Esophagus muscularis mucosa (tissue), 4 donors: ENCODE measurements at regions not wholly inside any gene's neighbourhood (a gene's known extent, or its start where the extent isn't known, plus 50 kb on each side); places are given as distances from the start of the nearest gene placed in this dataset.

Experiments used
- DNase-seq: peaks from one replicate; pipeline ENCODE4 v3.0.0-alpha.2; 2017; ENCODE audit errors: extremely low spot score
- H3K27ac ChIP-seq, 4 donors: fragments of 200-600 bp; sonication (generic); replicated peaks in 1 of 4; 1 replicate in 3 of 4; 2 replicates in 1 of 4; pipeline ENCODE4 v1.5.1; 2016 to 2019; ENCODE audit warnings: mild to moderate bottlenecking in 1 of 4
- H3K27me3 ChIP-seq, 4 donors: fragments of 200-600 bp; sonication (generic); one replicate each; pipeline versions ENCODE4 v1.5.1 to v1.6.0; 2016 to 2019
- H3K36me3 ChIP-seq, 4 donors: fragments of 200-600 bp; sonication (generic); one replicate each; pipeline ENCODE4 v1.5.1; 2016 to 2019
- H3K4me1 ChIP-seq, 4 donors: fragments of 200-600 bp; sonication (generic); one replicate each; pipeline ENCODE4 v1.5.1; 2016 to 2019
- H3K4me3 ChIP-seq, 4 donors: fragments of 200-600 bp; sonication (generic); 1 replicate in 2 of 4; 2 replicates in 2 of 4; pipeline ENCODE4 v1.5.1; 2016 to 2019; ENCODE audit warnings: mild to moderate bottlenecking in 4 of 4, moderate library complexity in 1 of 4
- H3K9me3 ChIP-seq, 4 donors: fragments of 200-600 bp; sonication (generic); 1 replicate in 3 of 4; 2 replicates in 1 of 4; pipeline ENCODE4 v1.5.1; 2016 to 2019
- EP300 ChIP-seq: sonication (generic); formaldehyde crosslinking; IDR thresholded peaks from one replicate; pipeline ENCODE4 v1.6.1; 2017; ENCODE audit warnings: antibody characterized with exemption
- POLR2A ChIP-seq: fragments of 450-650 bp; IDR thresholded peaks from one replicate; pipeline ENCODE4 v1.6.1; 2017; ENCODE audit warnings: antibody characterized with exemption, moderate library complexity, mild to moderate bottlenecking, low read depth
- POLR2AphosphoS5 ChIP-seq, 2 donors: sonication (generic); formaldehyde crosslinking; IDR thresholded peaks; one replicate each; pipeline ENCODE4 v1.6.1; 2017; ENCODE audit warnings: antibody characterized with exemption in 2 of 2
- WGBS: methylation state at CpG from one replicate; pipeline ENCODE4 v1.1.5; 2018; 5-methylcytosine and 5-hydroxymethylcytosine counted together
- intact Hi-C: fragments of 100-400 bp; cut with DNase I; formaldehyde crosslinking; loops from one replicate; pipeline ENCODE4 v1.15.1; 2023
- TF ChIP-seq, protein P1 (sequence below), 3 experiments: fragments of 200-600 bp in 2 of 3; fragments of 450-650 bp in 1 of 3; sonication (generic) in 2 of 3; IDR thresholded peaks; one replicate each; pipeline ENCODE4 v1.5.1; 2017 to 2019; ENCODE audit warnings: antibody characterized with exemption in 3 of 3, mild to moderate bottlenecking in 2 of 3, moderate library complexity in 1 of 3

DNA sequence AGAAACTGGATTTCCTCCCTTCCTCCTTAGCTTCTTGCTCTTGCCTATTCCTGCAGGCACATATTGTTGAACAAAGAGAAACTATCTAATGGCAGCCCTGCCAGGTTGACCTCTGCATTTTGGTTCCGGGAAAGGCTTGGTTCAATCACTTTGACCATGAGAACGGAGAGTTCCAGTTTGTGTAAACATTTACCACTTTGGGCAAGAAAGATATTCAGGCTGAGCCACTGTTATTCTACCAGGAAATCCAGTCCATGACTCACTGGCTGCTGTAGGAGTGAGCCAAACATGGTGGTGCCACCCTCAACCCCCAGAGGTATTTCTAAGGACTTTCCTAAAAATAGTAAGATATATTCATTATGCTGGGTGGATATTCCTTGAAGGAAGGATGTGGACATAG is 242.2 kb upstream of the OR4E1 start:
- Histone ChIP-seq H3K4me1 (no peaks in the 10 kb centered on the region), H3K27ac (no peak overlapping the region), H3K27me3 (no peaks in the 10 kb centered on the region), H3K36me3 (no peaks in the 10 kb centered on the region), H3K4me3 (no peak overlapping the region), H3K9me3 (no peaks in the 10 kb centered on the region)
- intact Hi-C loops: no loop called here
- DNase-seq: no peak
- TF ChIP-seq POLR2A (no peak), POLR2AphosphoS5 (IDR thresholded peaks at IDR 0.05) (no peak), EP300 (no peak)
- TF ChIP-seq, protein P1, sequence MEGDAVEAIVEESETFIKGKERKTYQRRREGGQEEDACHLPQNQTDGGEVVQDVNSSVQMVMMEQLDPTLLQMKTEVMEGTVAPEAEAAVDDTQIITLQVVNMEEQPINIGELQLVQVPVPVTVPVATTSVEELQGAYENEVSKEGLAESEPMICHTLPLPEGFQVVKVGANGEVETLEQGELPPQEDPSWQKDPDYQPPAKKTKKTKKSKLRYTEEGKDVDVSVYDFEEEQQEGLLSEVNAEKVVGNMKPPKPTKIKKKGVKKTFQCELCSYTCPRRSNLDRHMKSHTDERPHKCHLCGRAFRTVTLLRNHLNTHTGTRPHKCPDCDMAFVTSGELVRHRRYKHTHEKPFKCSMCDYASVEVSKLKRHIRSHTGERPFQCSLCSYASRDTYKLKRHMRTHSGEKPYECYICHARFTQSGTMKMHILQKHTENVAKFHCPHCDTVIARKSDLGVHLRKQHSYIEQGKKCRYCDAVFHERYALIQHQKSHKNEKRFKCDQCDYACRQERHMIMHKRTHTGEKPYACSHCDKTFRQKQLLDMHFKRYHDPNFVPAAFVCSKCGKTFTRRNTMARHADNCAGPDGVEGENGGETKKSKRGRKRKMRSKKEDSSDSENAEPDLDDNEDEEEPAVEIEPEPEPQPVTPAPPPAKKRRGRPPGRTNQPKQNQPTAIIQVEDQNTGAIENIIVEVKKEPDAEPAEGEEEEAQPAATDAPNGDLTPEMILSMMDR (IDR thresholded peaks at IDR 0.05): no peak
- WGBS: 48% methylated on average over 2 of the region's 2 CpGs

DNA sequence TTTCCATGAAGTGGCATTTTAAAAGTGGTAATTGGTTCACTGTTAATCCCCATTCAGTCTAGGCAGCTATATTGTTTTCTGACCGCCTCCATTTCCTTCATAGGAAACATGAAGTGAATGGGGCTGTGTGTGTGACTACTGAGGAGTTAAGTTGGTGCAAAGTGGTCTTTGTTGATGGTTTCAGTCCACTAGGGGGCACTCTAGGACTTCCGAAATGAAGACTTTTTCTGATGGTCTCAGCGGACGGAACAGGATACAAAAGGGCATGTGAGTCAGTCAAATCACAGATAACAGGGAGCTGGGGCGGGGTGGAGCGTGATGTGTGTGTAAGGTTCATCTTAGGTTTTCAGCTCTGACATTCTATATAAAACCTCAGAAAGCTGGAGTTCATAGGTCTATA is 240.1 kb upstream of the OR4E1 start:
- DNase-seq: no peak
- H3K4me1 ChIP-seq: no peaks in the 10 kb centered on the region
- no peaks in the 10 kb centered on the region for H3K9me3 ChIP-seq
- H3K27me3 ChIP-seq: no peaks in the 10 kb centered on the region
- TF ChIP-seq POLR2AphosphoS5 (IDR thresholded peaks at IDR 0.05) (no peak), EP300 (no peak)
- TF ChIP-seq, protein P1 (IDR thresholded peaks at IDR 0.05): peak; percentile 13 to 38 (median 26)
- no peak overlapping the region for H3K27ac ChIP-seq
- H3K4me3 ChIP-seq: no peak overlapping the region
- intact Hi-C loops: no loop called here
- no peaks in the 10 kb centered on the region for H3K36me3 ChIP-seq
- 14% methylated on average over 6 of the region's 6 CpGs for WGBS

DNA sequence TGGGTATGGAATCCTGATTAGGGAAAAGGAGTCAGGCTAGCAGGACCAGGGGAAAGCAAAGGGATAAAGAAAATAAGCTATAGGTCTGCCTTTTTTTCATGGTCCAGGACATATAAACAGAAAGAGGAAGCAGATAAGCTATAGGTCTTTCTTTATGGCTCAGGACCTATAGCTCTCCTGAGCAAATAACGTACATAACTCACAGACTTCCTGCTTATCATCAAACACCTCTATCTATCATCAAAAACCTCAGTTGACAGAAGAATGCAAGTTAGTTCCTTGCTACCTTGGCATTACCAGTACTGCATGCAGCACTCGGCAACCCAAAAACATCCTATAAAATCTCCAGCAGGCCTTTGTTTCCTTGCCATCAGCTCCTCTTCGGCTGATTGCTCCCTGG is 238.7 kb upstream of the OR4E1 start:
- no peak for DNase-seq
- Histone ChIP-seq H3K36me3 (no peaks in the 10 kb centered on the region), H3K4me1 (no peaks in the 10 kb centered on the region), H3K4me3 (no peak overlapping the region), H3K27ac (no peak overlapping the region), H3K9me3 (no peaks in the 10 kb centered on the region), H3K27me3 (no peaks in the 10 kb centered on the region)
- WGBS: 78% methylated on average over 3 of the region's 3 CpGs
- intact Hi-C loops: no loop called here
- TF ChIP-seq POLR2A (no peak), POLR2AphosphoS5 (IDR thresholded peaks at IDR 0.05) (no peak), EP300 (no peak)
- TF ChIP-seq, protein P1 (IDR thresholded peaks at IDR 0.05): no peak

DNA sequence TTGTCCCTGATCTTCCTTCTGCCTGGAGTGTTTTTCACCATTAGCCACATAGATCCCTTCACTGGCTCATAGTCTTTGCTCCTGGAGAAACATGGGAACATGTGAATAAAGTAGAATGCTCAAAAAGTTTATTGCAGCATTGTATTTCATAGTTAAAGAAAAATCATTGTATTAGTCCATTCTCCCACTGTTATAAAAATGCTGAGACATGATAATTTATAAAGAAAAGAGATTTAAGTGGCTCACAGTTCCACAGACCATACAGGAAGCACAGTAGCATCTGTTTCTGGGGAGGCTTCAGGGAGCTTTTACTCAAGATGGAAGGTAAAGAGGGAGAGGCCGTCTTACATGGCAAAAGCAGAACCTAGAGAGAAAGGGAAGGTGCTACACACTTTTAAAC is 238.3 kb upstream of the OR4E1 start:
- H3K27ac ChIP-seq: no peak overlapping the region
- DNase-seq: no peak
- H3K4me3 ChIP-seq: no peak overlapping the region
- WGBS: 75% methylated on average over 1 of the region's 1 CpG
- no peaks in the 10 kb centered on the region for H3K9me3 ChIP-seq
- TF ChIP-seq EP300: no peak
- no peak for TF ChIP-seq POLR2AphosphoS5 (IDR thresholded peaks at IDR 0.05)
- TF ChIP-seq, protein P1 (IDR thresholded peaks at IDR 0.05): no peak
- no peak for TF ChIP-seq POLR2A
- no peaks in the 10 kb centered on the region for H3K36me3 ChIP-seq
- no peaks in the 10 kb centered on the region for H3K4me1 ChIP-seq
- intact Hi-C loops: no loop called here
- peaks cover 0 to 1% (median 0%) of the 10 kb centered on the region in 4 donors for H3K27me3 ChIP-seq

DNA sequence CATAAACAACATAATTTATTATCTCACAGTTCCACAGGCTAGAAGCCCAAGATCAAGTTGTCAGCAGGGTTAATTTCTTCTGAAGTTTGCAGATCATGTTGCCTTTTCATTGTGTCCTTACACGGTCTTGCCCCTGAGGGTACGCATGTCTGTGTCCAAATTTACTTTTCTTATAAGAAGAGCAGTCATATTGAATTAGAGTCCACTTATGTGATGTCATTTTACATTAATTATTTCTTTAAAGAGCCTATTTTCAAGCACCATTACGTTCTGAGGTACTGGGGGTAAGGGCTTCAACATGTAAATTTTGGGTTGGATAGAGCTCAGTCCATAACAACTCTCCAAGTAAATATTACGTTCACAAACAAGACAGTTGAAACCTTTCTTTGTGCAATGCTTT is 236.6 kb upstream of the OR4E1 start:
- no peaks in the 10 kb centered on the region for H3K4me1 ChIP-seq
- no peak overlapping the region for H3K27ac ChIP-seq
- no peak overlapping the region for H3K4me3 ChIP-seq
- 50% methylated on average over 4 of the region's 4 CpGs for WGBS
- intact Hi-C loops: no loop called here
- H3K27me3 ChIP-seq: peaks cover 0 to 4% (median 0%) of the 10 kb centered on the region in 4 donors
- no peaks in the 10 kb centered on the region for H3K36me3 ChIP-seq
- no peak for DNase-seq
- H3K9me3 ChIP-seq: no peaks in the 10 kb centered on the region
- TF ChIP-seq, protein P1 (IDR thresholded peaks at IDR 0.05): no peak
- TF ChIP-seq POLR2A (no peak), POLR2AphosphoS5 (IDR thresholded peaks at IDR 0.05) (no peak), EP300 (no peak)
